SK-N-SH treated with all-trans-retinoic acid at 6 μM for 48 hours (cell line): ENCODE measurements at regions not wholly inside any gene's neighbourhood (a gene's known extent, or its start where the extent isn't known, plus 50 kb on each side); places are given as distances from the start of the nearest gene placed in this dataset.

Experiments used
- ARNTL ChIP-seq: fragments of 450-650 bp; formaldehyde crosslinking; IDR thresholded peaks from 2 replicates; pipeline ENCODE4 v1.5.0; 2020; ENCODE audit warnings: low read depth, mild to moderate bottlenecking, moderate library complexity, borderline replicate concordance
- BACH2 ChIP-seq: fragments of 250-450 bp; sonication (Bioruptor Pico); IDR thresholded peaks from 2 replicates; pipeline ENCODE4 v1.9.0; 2021; ENCODE audit warnings: mild to moderate bottlenecking, borderline replicate concordance
- ESRRG ChIP-seq: fragments of 250-450 bp; sonication (Bioruptor Pico); IDR thresholded peaks from 2 replicates; pipeline ENCODE4 v1.6.1; 2021; ENCODE audit warnings: mild to moderate bottlenecking
- GLIS3 ChIP-seq: fragments of 250-450 bp; sonication (Bioruptor Pico); IDR thresholded peaks from 2 replicates; pipeline ENCODE4 v1.5.0; 2020; ENCODE audit warnings: mild to moderate bottlenecking, moderate library complexity
- ISL1 ChIP-seq: fragments of 250-450 bp; sonication (Bioruptor Pico); IDR thresholded peaks from 2 replicates; pipeline ENCODE4 v2.1.2; 2022; ENCODE audit warnings: mild to moderate bottlenecking, moderate library complexity
- RARB ChIP-seq: fragments of 250-450 bp; sonication (Bioruptor Pico); IDR thresholded peaks from 2 replicates; pipeline ENCODE4 v1.8.0; 2021; ENCODE audit warnings: mild to moderate bottlenecking, moderate library complexity
- ZC3H10 ChIP-seq: fragments of 250-450 bp; sonication (Bioruptor Pico); IDR thresholded peaks from 2 replicates; pipeline ENCODE4 v1.5.1; 2021; ENCODE audit warnings: mild to moderate bottlenecking, moderate library complexity
- ZFP3 ChIP-seq: fragments of 250-450 bp; sonication (Bioruptor Pico); IDR thresholded peaks from 2 replicates; pipeline ENCODE4 v1.5.0; 2020; ENCODE audit warnings: mild to moderate bottlenecking, moderate library complexity
- ZFP30 ChIP-seq: fragments of 450-650 bp; formaldehyde crosslinking; IDR thresholded peaks from 2 replicates; pipeline ENCODE4 v1.5.0; 2022; ENCODE audit warnings: mild to moderate bottlenecking, moderate library complexity
- ZNF70 ChIP-seq: fragments of 450-650 bp; formaldehyde crosslinking; IDR thresholded peaks from 2 replicates; pipeline ENCODE4 v1.5.0; 2020; ENCODE audit warnings: mild to moderate bottlenecking, moderate library complexity
- TF ChIP-seq, protein P1 (sequence below): fragments of 250-450 bp; sonication (Bioruptor Pico); IDR thresholded peaks from 2 replicates; pipeline ENCODE4 v1.8.0; 2020; ENCODE audit warnings: mild to moderate bottlenecking, moderate library complexity, borderline replicate concordance
- TF ChIP-seq, protein P2 (sequence below): fragments of 250-450 bp; sonication (Bioruptor Pico); IDR thresholded peaks from 2 replicates; pipeline ENCODE4 v1.5.0; 2020; ENCODE audit warnings: mild to moderate bottlenecking, moderate library complexity
- TF ChIP-seq, protein P3 (sequence below): fragments of 250-450 bp; sonication (Bioruptor Pico); IDR thresholded peaks from 2 replicates; pipeline ENCODE4 v1.5.1; 2020; ENCODE audit warnings: low read depth, mild to moderate bottlenecking, moderate library complexity

DNA sequence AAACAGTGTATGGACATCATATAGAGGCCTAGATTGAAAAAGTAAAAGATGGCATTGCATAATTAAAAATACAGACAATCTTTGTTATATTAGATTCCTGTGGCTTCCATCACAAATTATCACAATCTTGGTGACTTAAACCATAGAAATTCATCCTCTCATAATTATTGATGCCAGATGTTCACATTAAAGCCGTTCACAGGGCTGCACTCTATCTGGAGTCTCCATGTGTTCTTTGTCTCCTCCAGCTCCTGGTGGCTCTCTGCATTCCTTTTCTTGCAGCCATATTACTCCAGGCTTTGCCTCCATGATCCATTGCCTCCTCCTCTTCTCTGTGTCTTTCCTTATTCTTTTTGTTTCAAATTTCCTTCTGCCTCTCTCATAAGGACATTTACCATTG is 875.7 kb upstream of the USP15 start:
- TF ChIP-seq GLIS3 (CRISPR knock-in tag) (no peak), ZFP30 (CRISPR knock-in tag) (no peak), ARNTL (no peak), ZC3H10 (no peak), BACH2 (CRISPR knock-in tag) (no peak), ZNF70 (CRISPR knock-in tag) (no peak), ZFP3 (CRISPR knock-in tag) (no peak), RARB (CRISPR knock-in tag) (no peak), ESRRG (CRISPR knock-in tag) (no peak), ISL1 (CRISPR knock-in tag) (no peak)
- TF ChIP-seq, protein P1, sequence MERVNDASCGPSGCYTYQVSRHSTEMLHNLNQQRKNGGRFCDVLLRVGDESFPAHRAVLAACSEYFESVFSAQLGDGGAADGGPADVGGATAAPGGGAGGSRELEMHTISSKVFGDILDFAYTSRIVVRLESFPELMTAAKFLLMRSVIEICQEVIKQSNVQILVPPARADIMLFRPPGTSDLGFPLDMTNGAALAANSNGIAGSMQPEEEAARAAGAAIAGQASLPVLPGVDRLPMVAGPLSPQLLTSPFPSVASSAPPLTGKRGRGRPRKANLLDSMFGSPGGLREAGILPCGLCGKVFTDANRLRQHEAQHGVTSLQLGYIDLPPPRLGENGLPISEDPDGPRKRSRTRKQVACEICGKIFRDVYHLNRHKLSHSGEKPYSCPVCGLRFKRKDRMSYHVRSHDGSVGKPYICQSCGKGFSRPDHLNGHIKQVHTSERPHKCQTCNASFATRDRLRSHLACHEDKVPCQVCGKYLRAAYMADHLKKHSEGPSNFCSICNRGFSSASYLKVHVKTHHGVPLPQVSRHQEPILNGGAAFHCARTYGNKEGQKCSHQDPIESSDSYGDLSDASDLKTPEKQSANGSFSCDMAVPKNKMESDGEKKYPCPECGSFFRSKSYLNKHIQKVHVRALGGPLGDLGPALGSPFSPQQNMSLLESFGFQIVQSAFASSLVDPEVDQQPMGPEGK: no peak
- TF ChIP-seq, protein P2, sequence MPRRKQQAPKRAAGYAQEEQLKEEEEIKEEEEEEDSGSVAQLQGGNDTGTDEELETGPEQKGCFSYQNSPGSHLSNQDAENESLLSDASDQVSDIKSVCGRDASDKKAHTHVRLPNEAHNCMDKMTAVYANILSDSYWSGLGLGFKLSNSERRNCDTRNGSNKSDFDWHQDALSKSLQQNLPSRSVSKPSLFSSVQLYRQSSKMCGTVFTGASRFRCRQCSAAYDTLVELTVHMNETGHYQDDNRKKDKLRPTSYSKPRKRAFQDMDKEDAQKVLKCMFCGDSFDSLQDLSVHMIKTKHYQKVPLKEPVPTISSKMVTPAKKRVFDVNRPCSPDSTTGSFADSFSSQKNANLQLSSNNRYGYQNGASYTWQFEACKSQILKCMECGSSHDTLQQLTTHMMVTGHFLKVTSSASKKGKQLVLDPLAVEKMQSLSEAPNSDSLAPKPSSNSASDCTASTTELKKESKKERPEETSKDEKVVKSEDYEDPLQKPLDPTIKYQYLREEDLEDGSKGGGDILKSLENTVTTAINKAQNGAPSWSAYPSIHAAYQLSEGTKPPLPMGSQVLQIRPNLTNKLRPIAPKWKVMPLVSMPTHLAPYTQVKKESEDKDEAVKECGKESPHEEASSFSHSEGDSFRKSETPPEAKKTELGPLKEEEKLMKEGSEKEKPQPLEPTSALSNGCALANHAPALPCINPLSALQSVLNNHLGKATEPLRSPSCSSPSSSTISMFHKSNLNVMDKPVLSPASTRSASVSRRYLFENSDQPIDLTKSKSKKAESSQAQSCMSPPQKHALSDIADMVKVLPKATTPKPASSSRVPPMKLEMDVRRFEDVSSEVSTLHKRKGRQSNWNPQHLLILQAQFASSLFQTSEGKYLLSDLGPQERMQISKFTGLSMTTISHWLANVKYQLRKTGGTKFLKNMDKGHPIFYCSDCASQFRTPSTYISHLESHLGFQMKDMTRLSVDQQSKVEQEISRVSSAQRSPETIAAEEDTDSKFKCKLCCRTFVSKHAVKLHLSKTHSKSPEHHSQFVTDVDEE: no peak
- TF ChIP-seq, protein P3, sequence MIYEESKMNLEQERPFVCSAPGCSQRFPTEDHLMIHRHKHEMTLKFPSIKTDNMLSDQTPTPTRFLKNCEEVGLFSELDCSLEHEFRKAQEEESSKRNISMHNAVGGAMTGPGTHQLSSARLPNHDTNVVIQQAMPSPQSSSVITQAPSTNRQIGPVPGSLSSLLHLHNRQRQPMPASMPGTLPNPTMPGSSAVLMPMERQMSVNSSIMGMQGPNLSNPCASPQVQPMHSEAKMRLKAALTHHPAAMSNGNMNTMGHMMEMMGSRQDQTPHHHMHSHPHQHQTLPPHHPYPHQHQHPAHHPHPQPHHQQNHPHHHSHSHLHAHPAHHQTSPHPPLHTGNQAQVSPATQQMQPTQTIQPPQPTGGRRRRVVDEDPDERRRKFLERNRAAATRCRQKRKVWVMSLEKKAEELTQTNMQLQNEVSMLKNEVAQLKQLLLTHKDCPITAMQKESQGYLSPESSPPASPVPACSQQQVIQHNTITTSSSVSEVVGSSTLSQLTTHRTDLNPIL: no peak
